ENCODE measurements at regions not wholly inside any gene's neighbourhood (a gene's known extent, or its start where the extent isn't known, plus 50 kb on each side); places are given as distances from the start of the nearest gene placed in this dataset.

DNA sequence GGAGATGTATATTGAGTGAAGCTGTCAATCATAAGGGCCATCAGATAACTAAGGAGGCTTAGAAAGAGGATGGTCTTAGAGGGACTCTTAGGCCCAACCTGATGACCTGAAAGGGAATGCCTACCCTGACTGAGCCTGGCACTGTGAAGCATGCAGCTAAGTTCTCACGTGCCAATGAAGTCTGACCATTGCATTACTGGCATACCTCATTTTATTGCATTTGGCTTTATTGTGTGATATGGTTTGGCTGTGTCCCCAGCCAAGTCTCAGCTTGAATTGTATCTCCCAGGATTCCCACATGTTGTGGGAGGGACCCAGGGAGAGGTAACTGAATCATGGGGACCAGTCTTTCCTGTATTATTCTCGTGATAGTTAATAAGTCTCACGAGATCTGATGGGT lies 421.6 kb upstream of the SGCD start:
- TF ChIP-seq NFIX (CRISPR knock-in tag; IDR thresholded peaks at IDR 0.05; ENCODE audit: low read depth) (no peak), HLTF (IDR thresholded peaks at IDR 0.05) (no peak), SOX6 (IDR thresholded peaks at IDR 0.05) (no peak), BMI1 (IDR thresholded peaks at IDR 0.05; ENCODE audit: low read length) (no peak), BACH1 (tag; IDR thresholded peaks at IDR 0.05) (no peak)
- TF ChIP-seq, protein P1, sequence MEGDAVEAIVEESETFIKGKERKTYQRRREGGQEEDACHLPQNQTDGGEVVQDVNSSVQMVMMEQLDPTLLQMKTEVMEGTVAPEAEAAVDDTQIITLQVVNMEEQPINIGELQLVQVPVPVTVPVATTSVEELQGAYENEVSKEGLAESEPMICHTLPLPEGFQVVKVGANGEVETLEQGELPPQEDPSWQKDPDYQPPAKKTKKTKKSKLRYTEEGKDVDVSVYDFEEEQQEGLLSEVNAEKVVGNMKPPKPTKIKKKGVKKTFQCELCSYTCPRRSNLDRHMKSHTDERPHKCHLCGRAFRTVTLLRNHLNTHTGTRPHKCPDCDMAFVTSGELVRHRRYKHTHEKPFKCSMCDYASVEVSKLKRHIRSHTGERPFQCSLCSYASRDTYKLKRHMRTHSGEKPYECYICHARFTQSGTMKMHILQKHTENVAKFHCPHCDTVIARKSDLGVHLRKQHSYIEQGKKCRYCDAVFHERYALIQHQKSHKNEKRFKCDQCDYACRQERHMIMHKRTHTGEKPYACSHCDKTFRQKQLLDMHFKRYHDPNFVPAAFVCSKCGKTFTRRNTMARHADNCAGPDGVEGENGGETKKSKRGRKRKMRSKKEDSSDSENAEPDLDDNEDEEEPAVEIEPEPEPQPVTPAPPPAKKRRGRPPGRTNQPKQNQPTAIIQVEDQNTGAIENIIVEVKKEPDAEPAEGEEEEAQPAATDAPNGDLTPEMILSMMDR (IDR thresholded peaks at IDR 0.05 in 2 of 3, conservative IDR thresholded peaks at IDR 0.05 in 1 of 3; ENCODE audit: insufficient read depth in 2 of 3, low read depth in 1 of 3, low read length in 3 of 3): no peak
- TF ChIP-seq, protein P2, sequence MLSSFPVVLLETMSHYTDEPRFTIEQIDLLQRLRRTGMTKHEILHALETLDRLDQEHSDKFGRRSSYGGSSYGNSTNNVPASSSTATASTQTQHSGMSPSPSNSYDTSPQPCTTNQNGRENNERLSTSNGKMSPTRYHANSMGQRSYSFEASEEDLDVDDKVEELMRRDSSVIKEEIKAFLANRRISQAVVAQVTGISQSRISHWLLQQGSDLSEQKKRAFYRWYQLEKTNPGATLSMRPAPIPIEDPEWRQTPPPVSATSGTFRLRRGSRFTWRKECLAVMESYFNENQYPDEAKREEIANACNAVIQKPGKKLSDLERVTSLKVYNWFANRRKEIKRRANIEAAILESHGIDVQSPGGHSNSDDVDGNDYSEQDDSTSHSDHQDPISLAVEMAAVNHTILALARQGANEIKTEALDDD (IDR thresholded peaks at IDR 0.05): no peak
